ENCODE measurements at regions not wholly inside any gene's neighbourhood (a gene's known extent, or its start where the extent isn't known, plus 50 kb on each side); places are given as distances from the start of the nearest gene placed in this dataset.

DNA sequence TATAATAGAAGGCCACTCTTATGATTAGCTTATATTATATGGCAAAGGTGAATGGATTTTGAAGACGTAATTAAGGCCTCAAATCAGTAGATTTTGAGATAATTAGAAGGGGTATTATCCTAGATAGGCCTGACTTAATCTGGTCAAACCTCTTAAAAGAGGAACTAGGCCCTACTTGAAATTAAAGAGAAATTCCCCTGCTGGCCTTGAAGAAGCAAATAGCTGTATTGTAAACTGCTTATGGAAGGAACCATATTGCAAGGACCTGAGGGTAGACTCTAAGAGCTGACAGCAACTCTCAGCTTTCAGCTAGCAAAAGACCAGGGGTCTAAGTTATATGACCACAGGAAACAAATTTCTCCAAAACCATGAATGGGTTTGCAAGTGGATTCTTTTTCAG lies 219.0 kb upstream of the ONECUT1 start:
- Histone ChIP-seq H2BK5ac (ENCODE audit: low read length) (no peak overlapping the region), H2BK15ac (replicated peaks; ENCODE audit: low read depth) (no peak overlapping the region), H3K9ac (ENCODE audit: low read length) (no peak overlapping the region), H3K4me1 (ENCODE audit: control insufficient read depth, low read depth, low read length) (no peaks in the 10 kb centered on the region), H3K27me3 (ENCODE audit: insufficient read depth, low read length, poor library complexity) (no peaks in the 10 kb centered on the region), H3K36me3 (ENCODE audit: control insufficient read depth, insufficient read depth, low read length) (no peaks in the 10 kb centered on the region), H3K23ac (ENCODE audit: low read length) (no peak overlapping the region), H3K4ac (ENCODE audit: low read depth, low read length) (no peak overlapping the region), H3K4me3 (ENCODE audit: low read length) (no peak overlapping the region), H2BK120ac (ENCODE audit: low read depth, low read length) (no peak overlapping the region), H3K79me1 (ENCODE audit: low read length) (no peaks in the 10 kb centered on the region), H3K27ac (ENCODE audit: low read depth, low read length) (no peak overlapping the region), H2AK5ac (ENCODE audit: low read length) (no peak overlapping the region), H3K56ac (ENCODE audit: low read length) (no peak overlapping the region), H3K4me2 (ENCODE audit: low read length) (no peak overlapping the region), H3K18ac (ENCODE audit: low read length) (no peak overlapping the region), H4K5ac (ENCODE audit: low read length) (no peak overlapping the region), H4K8ac (ENCODE audit: low read depth, low read length) (no peak overlapping the region), H3K79me2 (ENCODE audit: control insufficient read depth, insufficient read depth, low read length) (no peaks in the 10 kb centered on the region)
- no peak for DNase-seq
- no CpG with 5 or more reads among the region's 1 CpG for WGBS (ENCODE audit: extremely low coverage, insufficient coverage, low lambda C conversion rate)

DNA sequence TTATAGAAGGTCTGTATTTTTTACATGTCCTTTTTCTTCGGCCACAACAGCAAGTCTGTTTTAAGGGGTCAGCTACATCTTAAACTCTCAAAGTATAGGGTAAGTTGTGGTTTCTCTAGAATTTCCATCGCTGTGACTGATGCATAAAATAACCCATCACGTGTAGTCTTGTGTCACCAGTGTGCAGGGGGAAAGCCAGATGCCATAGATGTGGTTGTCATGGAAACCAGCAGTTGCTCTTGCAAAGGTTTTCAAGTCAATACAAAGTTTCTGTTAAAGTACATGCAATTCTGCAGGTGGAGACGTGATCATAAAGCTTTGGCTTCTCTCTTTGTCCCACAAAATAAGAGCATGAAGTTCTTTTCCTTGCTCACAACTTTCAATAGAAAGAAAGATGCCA lies 210.3 kb upstream of the ONECUT1 start:
- Histone ChIP-seq H3K18ac (ENCODE audit: low read length) (no peak overlapping the region), H3K27ac (ENCODE audit: low read depth, low read length) (no peak overlapping the region), H3K56ac (ENCODE audit: low read length) (no peak overlapping the region), H2BK5ac (ENCODE audit: low read length) (no peak overlapping the region), H3K9ac (ENCODE audit: low read length) (no peak overlapping the region), H4K5ac (ENCODE audit: low read length) (no peak overlapping the region), H3K4ac (ENCODE audit: low read depth, low read length) (no peak overlapping the region), H2BK15ac (replicated peaks; ENCODE audit: low read depth) (no peak overlapping the region), H3K4me1 (ENCODE audit: control insufficient read depth, low read depth, low read length) (no peaks in the 10 kb centered on the region), H3K23ac (ENCODE audit: low read length) (no peak overlapping the region), H3K4me2 (ENCODE audit: low read length) (no peak overlapping the region), H2AK5ac (ENCODE audit: low read length) (no peak overlapping the region), H3K36me3 (ENCODE audit: control insufficient read depth, insufficient read depth, low read length) (no peaks in the 10 kb centered on the region), H3K4me3 (ENCODE audit: low read length) (no peak overlapping the region), H4K8ac (ENCODE audit: low read depth, low read length) (no peak overlapping the region), H2BK120ac (ENCODE audit: low read depth, low read length) (no peak overlapping the region), H3K27me3 (ENCODE audit: insufficient read depth, low read length, poor library complexity) (no peaks in the 10 kb centered on the region), H3K79me2 (ENCODE audit: control insufficient read depth, insufficient read depth, low read length) (no peaks in the 10 kb centered on the region), H3K79me1 (ENCODE audit: low read length) (no peaks in the 10 kb centered on the region)
- no peak for DNase-seq
- no CpG with 5 or more reads among the region's 4 CpGs for WGBS (ENCODE audit: extremely low coverage, insufficient coverage, low lambda C conversion rate)

DNA sequence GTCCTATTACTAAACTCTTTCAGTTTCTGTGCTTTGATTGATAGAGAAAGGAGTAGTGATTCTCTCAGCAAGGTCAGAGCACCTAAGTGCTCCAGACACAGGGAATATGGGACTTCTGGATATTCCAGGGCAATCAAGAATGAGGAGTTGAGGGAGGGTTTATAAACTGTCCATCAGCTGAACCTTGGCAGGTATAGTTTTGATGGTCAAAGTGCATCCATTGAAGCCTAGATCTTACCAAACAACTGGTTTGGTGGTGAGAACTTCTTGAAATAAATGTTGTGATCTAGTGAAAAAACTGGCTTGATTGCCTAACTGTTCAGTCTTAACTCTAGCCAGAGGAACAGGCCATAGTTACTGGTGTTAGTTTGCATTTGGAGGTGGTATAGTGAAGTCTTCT lies 207.0 kb upstream of the ONECUT1 start:
- DNase-seq: no peak
- Histone ChIP-seq H3K9ac (ENCODE audit: low read length) (no peak overlapping the region), H4K8ac (ENCODE audit: low read depth, low read length) (no peak overlapping the region), H3K4me3 (ENCODE audit: low read length) (no peak overlapping the region), H4K5ac (ENCODE audit: low read length) (no peak overlapping the region), H3K27me3 (ENCODE audit: insufficient read depth, low read length, poor library complexity) (no peaks in the 10 kb centered on the region), H3K18ac (ENCODE audit: low read length) (no peak overlapping the region), H3K79me1 (ENCODE audit: low read length) (no peaks in the 10 kb centered on the region), H2BK5ac (ENCODE audit: low read length) (no peak overlapping the region), H3K4me1 (ENCODE audit: control insufficient read depth, low read depth, low read length) (no peaks in the 10 kb centered on the region), H2AK5ac (ENCODE audit: low read length) (no peak overlapping the region), H3K4ac (ENCODE audit: low read depth, low read length) (no peak overlapping the region), H3K27ac (ENCODE audit: low read depth, low read length) (no peak overlapping the region), H3K36me3 (ENCODE audit: control insufficient read depth, insufficient read depth, low read length) (no peaks in the 10 kb centered on the region), H2BK120ac (ENCODE audit: low read depth, low read length) (no peak overlapping the region), H3K56ac (ENCODE audit: low read length) (no peak overlapping the region), H3K4me2 (ENCODE audit: low read length) (no peak overlapping the region), H3K79me2 (ENCODE audit: control insufficient read depth, insufficient read depth, low read length) (no peaks in the 10 kb centered on the region), H3K23ac (ENCODE audit: low read length) (no peak overlapping the region), H2BK15ac (replicated peaks; ENCODE audit: low read depth) (no peak overlapping the region)

DNA sequence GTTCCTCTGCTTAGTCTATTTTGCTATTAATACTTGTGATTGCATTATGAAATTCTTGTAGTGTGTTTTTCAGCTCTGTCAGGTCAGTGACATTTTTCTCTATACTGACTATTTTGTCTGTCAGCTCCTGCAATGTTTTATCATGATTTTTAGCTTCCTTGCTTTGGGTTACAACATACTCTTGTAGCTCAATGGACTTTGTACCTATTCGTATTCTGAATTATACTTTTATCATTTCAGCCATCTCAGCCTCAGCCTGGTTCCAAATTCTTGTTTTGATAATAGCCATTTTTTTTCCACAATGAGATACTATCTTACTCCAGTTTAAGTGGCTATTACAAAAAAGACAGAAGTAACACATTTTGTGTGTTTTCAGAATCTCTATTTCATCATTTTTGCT lies 204.2 kb upstream of the ONECUT1 start:
- Histone ChIP-seq H3K36me3 (ENCODE audit: control insufficient read depth, insufficient read depth, low read length) (no peaks in the 10 kb centered on the region), H3K79me1 (ENCODE audit: low read length) (no peaks in the 10 kb centered on the region), H3K4me3 (ENCODE audit: low read length) (no peak overlapping the region), H2AK5ac (ENCODE audit: low read length) (no peak overlapping the region), H2BK120ac (ENCODE audit: low read depth, low read length) (no peak overlapping the region), H3K4me1 (ENCODE audit: control insufficient read depth, low read depth, low read length) (no peaks in the 10 kb centered on the region), H2BK15ac (replicated peaks; ENCODE audit: low read depth) (no peak overlapping the region), H4K5ac (ENCODE audit: low read length) (no peak overlapping the region), H2BK5ac (ENCODE audit: low read length) (no peak overlapping the region), H3K56ac (ENCODE audit: low read length) (no peak overlapping the region), H4K8ac (ENCODE audit: low read depth, low read length) (no peak overlapping the region), H3K4ac (ENCODE audit: low read depth, low read length) (no peak overlapping the region), H3K9ac (ENCODE audit: low read length) (no peak overlapping the region), H3K27me3 (ENCODE audit: insufficient read depth, low read length, poor library complexity) (no peaks in the 10 kb centered on the region), H3K79me2 (ENCODE audit: control insufficient read depth, insufficient read depth, low read length) (no peaks in the 10 kb centered on the region), H3K4me2 (ENCODE audit: low read length) (no peak overlapping the region), H3K27ac (ENCODE audit: low read depth, low read length) (no peak overlapping the region), H3K23ac (ENCODE audit: low read length) (no peak overlapping the region), H3K18ac (ENCODE audit: low read length) (no peak overlapping the region)
- WGBS (ENCODE audit: extremely low coverage, insufficient coverage, low lambda C conversion rate): no CpG with 5 or more reads among the region's 1 CpG
- DNase-seq: no peak

DNA sequence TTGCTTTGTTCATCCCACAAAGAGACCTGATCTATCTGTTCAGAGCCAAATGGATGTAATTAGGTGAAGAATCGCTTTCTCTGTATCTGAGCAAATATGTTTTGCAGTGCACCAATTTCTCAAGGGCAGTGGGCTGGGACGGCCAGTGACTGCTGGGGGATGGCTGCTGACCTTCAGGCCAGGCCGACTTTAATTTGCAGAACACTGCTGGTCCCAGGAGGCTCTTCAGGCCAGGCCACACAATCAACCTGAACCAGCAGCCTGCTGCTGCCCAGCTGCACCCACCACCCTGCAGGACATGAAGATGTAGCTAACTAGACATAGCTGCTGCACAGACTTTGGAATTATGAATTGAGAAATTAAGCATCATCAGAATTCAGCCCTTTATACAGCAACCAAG lies 194.4 kb upstream of the ONECUT1 start:
- WGBS (ENCODE audit: extremely low coverage, insufficient coverage, low lambda C conversion rate): no CpG with 5 or more reads among the region's 3 CpGs
- Histone ChIP-seq H2BK120ac (ENCODE audit: low read depth, low read length) (no peak overlapping the region), H3K4me2 (ENCODE audit: low read length) (no peak overlapping the region), H3K27me3 (ENCODE audit: insufficient read depth, low read length, poor library complexity) (no peaks in the 10 kb centered on the region), H3K4me1 (ENCODE audit: control insufficient read depth, low read depth, low read length) (no peaks in the 10 kb centered on the region), H3K79me2 (ENCODE audit: control insufficient read depth, insufficient read depth, low read length) (no peaks in the 10 kb centered on the region), H2BK5ac (ENCODE audit: low read length) (no peak overlapping the region), H4K5ac (ENCODE audit: low read length) (no peak overlapping the region), H4K8ac (ENCODE audit: low read depth, low read length) (no peak overlapping the region), H3K79me1 (ENCODE audit: low read length) (no peaks in the 10 kb centered on the region), H3K9ac (ENCODE audit: low read length) (no peak overlapping the region), H3K18ac (ENCODE audit: low read length) (no peak overlapping the region), H3K27ac (ENCODE audit: low read depth, low read length) (no peak overlapping the region), H3K23ac (ENCODE audit: low read length) (no peak overlapping the region), H3K36me3 (ENCODE audit: control insufficient read depth, insufficient read depth, low read length) (no peaks in the 10 kb centered on the region), H3K56ac (ENCODE audit: low read length) (no peak overlapping the region), H3K4ac (ENCODE audit: low read depth, low read length) (no peak overlapping the region), H2BK15ac (replicated peaks; ENCODE audit: low read depth) (no peak overlapping the region), H3K4me3 (ENCODE audit: low read length) (no peak overlapping the region), H2AK5ac (ENCODE audit: low read length) (no peak overlapping the region)
- no peak for DNase-seq

DNA sequence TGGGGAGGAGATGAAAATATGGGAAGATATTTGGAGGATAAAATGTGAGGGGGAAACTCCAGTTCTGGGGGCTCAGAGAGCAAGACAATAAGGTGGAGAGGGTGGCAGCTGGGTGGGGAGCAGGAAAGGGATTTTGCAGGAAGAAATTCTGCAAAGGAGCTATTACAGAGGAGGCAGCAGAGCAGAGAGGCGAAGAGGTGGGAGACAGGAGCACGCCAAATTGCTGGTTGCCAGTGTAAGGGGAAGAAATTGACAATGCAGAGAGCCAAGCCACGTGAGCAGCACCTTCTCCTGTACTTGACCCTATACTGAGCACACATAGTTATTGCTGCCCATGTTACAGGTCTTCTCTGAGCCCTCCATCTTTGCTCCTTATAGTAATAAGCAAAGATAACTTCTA lies 190.3 kb upstream of the ONECUT1 start:
- Histone ChIP-seq H3K79me2 (ENCODE audit: control insufficient read depth, insufficient read depth, low read length) (no peaks in the 10 kb centered on the region), H3K27ac (ENCODE audit: low read depth, low read length) (no peak overlapping the region), H3K4ac (ENCODE audit: low read depth, low read length) (no peak overlapping the region), H3K4me1 (ENCODE audit: control insufficient read depth, low read depth, low read length) (no peaks in the 10 kb centered on the region), H2BK15ac (replicated peaks; ENCODE audit: low read depth) (no peak overlapping the region), H3K23ac (ENCODE audit: low read length) (no peak overlapping the region), H2BK5ac (ENCODE audit: low read length) (no peak overlapping the region), H3K9ac (ENCODE audit: low read length) (no peak overlapping the region), H3K56ac (ENCODE audit: low read length) (no peak overlapping the region), H2BK120ac (ENCODE audit: low read depth, low read length) (no peak overlapping the region), H3K4me2 (ENCODE audit: low read length) (no peak overlapping the region), H3K4me3 (ENCODE audit: low read length) (no peak overlapping the region), H4K8ac (ENCODE audit: low read depth, low read length) (no peak overlapping the region), H4K5ac (ENCODE audit: low read length) (no peak overlapping the region), H3K79me1 (ENCODE audit: low read length) (no peaks in the 10 kb centered on the region), H3K18ac (ENCODE audit: low read length) (no peak overlapping the region), H2AK5ac (ENCODE audit: low read length) (no peak overlapping the region), H3K36me3 (ENCODE audit: control insufficient read depth, insufficient read depth, low read length) (no peaks in the 10 kb centered on the region), H3K27me3 (ENCODE audit: insufficient read depth, low read length, poor library complexity) (no peaks in the 10 kb centered on the region)
- WGBS (ENCODE audit: extremely low coverage, insufficient coverage, low lambda C conversion rate): no CpG with 5 or more reads among the region's 3 CpGs
- DNase-seq: no peak

Measured in mesendoderm (in vitro differentiated cells).